IPS DF 4.7 (cell line): ENCODE measurements at regions not wholly inside any gene's neighbourhood (a gene's known extent, or its start where the extent isn't known, plus 50 kb on each side); places are given as distances from the start of the nearest gene placed in this dataset.

ENCODE experiments used
- DNase-seq: peaks from one replicate; pipeline ENCODE4 v3.0.0-alpha.2; 2013; ENCODE audit warnings: low spot score; ENCODE audit errors: extremely low read depth

DNA sequence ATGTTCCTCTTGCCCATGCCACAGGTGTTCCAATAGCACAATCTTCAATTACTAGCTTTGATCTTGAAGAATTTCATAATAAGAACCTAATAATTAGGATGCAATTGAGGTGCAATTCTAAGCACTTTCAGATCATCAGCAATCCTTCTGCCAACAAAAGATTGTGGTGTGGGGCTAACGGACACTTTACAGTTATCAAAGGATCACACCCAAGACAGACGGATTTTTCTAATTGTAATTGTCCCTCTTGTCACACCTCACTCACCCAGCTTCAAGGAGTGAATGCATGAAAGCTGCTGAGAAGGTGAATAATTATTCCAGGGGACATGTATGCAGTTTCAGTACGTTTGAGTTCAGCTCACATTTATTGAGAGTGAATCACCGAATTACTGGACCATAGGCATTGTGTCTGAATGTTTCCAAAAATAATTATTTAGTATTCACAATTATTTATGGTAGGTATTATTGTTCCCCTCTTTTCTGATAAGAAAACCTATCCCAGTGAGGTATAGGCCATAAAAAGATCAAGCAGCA, 438.5 kb upstream of the TRIB2 start:
- no peak for DNase-seq

DNA sequence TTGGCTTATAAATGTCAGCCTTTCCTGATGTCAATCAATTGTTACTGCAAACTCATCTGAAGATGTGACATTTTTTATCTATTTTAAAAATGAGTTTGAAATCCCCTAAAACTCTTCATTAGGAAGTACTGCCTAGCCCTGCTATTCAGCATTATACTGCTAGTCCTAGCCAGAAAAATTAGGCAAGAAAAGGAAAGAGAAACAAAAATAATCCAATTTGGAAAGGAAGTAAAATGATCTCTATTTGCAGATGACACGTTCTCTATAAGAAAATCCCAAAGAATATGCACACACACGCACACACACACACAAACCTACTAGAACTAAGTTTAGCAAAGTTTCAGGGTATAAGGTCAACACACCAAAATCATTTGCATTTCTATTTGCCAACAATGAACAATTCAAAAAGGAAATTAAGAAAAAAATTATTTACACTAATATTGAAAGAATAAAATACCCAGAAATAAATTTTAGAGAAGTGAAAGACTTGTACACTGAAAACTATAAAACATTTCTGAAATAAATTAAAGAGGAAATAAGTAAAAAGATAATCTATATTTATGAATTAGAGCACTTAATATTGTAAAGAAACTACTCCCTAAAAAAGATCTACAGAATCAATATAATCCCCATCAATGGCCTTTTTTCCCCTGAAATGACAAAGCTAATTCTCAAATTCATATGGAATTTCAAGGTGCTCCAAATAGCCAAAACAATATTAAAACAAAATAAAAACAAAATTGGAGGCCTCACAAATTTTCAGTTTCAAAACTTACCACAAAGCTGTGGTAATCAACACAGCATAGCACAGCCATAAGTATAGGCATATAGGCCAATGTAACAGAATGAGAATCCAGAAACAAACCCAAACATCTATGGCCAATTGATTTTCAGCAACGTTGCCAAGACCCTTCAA, 433.7 kb upstream of the TRIB2 start:
- no peak for DNase-seq

DNA sequence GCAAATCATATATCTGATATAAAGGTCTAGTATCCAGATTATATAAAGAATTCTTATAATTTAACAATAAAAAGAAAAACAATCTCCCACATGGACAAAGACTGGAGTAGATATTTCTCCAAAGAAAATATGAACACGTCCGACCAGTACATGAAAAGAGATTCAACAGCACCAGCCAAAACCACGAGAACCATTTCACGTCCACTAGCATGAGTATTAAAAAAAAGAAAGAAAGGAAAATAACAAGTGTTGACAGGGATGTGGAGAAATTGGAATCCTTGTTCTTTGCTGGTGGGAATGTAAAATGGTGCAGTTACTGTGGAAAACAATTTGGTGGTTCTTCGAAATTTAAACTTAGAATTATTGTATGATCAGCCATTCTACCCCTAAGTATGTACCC, 432.7 kb upstream of the TRIB2 start:
- no peak for DNase-seq

DNA sequence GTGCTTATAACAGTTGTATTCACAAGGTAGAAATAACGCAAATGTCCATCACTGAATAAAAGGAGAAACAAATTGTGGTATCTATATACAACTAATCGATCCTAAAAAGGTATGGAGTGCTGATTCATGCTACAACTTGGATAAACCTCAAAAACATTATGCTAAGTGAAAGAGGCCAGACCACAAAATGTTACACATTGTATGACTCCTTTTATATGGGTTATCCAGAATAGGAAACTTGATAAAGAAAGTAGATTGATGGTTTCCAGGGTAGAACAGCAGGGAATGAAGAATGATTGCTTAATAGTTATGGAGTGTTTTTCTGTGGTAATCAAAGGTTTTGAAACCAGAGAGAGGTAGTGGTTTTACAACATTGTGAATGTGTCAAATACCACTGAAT, 432.2 kb upstream of the TRIB2 start:
- no peak for DNase-seq

DNA sequence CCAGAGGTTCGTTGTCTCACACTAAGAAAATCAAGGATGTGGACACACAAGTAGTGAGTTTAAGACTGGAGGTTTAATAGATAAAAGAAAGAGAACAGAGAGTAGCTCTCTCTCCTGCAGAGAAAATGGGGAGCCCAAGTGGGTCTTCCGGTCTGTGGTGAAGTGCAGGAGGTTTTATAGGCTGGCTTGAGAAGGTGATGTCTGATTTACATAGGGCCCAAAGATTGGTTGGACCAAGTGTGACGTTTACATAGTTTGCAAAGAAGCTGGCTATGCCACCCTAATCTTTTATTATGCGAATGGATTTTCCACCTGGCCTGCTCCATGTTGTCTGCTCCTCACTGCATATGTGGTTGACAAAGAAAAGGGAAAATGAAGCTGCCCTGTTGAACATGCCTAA, 430.4 kb upstream of the TRIB2 start:
- DNase-seq: no peak

DNA sequence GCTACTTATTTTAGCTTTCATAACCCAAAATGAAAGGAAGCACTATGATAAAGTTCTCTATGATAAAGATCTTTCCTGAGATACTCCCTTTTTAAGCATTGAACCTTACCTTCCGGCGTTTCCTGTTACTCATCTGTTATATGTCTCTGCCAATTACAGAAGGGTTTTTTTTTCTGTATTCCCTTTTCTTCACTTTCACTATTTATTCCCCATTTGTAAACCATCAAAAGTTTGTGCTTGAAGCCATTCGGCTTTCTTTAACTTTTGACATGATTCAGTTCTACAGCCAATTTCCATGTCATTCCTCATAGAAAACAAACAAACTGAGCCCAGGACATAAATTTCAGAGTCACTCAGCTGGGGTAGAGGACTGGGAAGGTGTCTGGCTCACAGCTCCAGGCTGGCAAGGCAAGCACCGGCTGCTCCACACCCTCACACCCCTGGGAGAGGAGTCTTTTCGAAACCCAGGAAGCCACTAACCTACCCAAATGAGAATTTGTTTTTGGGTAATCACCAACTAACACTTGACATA, 429.4 kb upstream of the TRIB2 start:
- no peak for DNase-seq

DNA sequence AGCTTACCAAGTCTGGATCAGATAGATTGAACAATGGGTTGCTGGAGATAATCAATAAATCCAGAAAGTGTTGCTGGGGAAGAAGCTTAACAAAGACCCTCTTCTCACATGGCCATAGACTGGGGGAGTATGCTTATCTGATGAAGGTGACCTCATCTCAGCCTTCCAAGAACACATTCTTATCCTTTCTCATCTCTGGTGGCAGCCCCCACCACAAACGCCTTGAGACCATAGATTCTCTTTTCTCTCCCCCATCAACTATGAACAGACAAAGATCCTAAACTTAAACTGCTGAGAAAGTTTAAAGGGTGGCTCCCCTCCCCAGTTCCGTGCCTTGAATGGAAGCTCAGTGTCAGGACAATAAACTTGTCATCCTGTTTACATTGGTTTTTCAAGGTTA, 428.7 kb upstream of the TRIB2 start:
- DNase-seq: no peak

DNA sequence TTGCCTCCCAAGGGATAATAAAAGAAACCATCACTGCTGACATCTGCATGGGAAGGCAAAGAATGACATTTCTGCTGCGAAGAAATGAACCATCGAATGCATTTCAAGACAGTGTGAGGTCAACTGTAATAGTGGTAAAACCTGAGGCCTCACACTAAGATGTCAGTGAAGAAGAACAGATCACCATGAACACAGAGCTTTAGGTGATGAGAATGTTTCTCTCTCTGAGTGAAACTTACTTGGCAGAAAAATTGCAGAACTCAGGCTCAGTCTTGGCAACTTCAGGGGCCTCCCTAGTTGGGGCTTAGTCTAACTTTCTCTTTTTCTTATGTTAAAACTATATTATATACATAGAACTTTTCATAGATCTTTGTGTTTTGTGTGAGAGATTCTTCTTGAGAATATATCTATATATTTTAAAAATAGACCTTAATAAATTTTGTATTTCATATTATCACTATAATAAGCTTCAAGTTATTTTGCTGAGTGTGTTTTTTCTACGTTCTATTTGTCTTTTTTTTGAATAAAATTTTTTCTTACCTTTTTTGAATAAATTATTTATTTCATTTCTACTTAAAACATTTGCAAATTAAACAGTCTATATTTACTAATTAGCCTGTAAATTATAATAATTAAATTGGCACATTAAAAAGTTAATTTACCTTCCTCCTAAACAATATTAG, 427.5 kb upstream of the TRIB2 start:
- DNase-seq: no peak

DNA sequence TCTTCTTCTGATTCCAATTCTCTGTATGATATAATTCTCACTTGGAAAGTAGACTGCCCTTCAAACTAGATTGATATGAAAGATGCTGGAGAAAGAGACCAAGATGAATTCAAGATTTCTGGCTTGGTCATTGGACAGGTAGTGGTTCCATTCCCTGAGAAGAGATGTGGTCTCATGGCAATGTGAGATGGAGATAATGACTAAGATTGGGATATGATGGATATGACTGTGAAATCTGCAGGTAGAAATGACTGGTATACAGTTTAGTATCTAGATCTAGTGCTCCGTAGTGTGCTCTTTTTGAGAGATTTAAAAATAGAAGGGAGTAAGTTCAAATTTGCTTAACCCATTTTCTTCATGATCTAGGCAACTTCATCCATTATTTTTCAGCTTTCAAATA, 425.4 kb upstream of the TRIB2 start:
- no peak for DNase-seq

DNA sequence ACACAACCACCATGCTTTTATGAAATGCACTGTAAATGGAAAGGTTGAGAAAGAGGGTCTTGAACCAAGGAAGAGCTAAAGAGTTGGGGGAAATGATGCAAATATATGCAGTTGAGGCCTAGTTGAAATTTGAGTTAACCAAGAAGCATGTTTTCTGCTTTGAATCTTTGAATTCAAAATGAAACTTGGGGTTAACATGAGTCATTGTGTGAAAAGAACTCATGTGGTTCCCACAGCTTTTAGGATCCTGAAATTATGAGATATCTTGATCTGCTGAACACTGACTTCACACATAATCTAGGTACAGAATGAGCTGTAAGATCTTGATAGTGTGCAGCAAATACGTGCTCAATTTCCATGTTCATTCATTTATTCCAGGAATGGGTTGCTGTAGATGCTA, 422.9 kb upstream of the TRIB2 start:
- no peak for DNase-seq

DNA sequence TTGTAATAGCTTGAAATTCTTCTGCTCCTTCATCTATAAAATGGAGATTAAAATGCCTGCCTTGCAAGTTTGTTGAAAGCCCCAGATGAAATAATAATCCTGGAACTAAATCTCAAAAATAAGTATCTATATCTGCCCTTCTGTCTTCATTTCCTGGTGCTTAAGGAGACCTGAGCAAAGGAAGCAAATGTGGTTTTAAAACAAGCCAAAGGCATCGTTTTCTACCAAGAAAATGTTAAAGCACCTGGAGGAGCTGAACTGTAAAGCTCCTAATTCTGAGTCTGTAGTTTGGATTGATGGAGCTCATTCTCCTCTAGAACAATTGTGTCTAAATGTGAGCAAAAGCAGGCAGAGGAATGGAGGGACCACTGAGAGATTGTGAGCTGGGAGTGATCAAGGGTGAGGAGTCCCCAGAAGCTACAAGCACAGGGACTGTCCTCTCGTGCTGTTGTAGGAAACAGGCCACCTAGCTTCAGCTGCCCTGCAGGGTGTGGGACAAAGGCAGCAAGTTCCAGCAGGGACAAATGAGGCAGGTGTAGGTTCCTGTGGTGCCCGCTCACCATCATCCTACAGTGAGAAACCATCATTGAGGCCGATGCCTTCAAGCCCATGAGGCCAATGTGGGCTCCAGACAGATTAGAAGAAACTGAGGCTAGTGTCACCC, 420.7 kb upstream of the TRIB2 start:
- DNase-seq: no peak

DNA sequence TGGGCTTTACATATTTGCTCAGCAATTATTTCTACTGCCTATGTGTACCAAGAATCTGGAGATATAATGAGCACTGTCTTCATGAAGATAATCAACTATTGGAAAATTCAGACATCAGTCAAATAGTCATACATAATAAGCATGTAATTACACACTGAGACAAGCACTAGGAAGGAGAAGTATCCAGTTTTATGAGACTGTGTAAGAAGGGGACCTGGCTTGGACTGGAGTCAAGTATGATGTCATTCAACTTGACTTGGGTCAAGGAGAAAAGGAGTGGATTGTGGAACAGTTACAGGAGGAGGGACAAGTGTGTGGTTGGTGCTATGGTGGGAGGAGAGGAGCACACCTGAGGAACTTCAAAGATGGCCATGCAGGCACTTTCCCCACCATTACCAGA, 419.8 kb upstream of the TRIB2 start:
- no peak for DNase-seq

DNA sequence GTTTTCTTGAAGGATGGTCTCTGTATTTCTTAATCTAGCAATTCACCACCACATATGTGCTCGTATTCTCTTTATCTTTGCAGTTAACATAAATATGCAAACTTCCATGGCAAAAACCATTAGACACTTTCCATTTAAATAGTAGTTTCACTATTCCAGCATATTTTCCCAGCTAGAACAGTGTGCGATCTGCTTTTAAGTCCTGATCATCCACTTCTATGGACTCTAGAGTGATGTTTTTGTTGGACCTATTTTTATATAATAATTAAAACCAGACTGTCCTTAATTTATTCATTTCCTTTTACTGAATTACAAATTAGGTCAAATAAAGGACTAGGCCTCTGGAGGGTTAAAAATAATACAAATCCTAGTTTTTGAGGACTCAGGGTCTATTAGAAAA, 418.4 kb upstream of the TRIB2 start:
- no peak for DNase-seq

DNA sequence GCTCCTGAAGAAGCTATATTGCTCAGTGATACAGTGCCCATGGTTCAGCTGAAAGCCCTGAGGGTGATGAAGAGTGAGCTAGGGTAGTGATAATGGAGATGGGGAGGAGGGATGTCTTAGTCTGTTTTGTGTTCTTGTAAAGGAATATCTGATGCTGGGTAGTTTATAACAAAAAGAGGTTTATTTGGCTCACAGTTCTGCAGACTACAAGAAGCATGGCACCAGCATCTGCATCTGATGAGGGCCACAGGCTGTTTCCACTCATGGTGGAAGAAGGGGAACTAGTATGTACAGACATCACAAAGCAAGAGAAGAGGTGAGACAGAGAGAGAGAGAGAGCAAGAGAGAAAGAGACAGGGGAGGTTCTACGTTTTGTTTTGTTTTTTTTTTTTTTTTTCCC, 417.3 kb upstream of the TRIB2 start:
- no peak for DNase-seq

DNA sequence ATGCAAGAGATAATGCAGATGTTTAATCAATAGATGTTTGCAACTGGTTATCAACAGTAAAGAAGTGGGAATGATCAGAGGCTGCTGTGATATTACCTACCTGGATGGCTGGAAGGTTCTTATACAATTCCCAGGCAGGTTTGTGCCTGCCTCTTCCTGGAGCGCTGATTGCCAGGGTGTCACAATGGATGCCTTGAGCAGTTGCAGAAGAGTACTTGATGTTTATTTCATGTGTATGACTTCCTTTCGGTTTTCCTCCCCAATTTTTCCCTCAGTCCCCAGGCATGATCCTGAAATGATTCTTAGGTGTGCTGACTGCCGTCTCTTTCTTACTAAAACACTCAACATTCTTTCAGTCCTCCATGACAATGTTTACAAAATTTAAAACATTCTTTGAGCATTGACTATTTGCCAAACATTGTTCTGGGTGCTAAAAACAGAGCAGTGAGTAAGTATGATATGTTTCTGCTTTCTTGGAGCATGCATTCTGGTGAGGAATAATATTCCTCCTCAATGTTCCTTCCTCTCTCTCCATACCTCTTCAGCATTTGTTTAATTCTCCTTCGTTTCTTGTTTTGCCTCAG, 416.6 kb upstream of the TRIB2 start:
- DNase-seq: no peak

DNA sequence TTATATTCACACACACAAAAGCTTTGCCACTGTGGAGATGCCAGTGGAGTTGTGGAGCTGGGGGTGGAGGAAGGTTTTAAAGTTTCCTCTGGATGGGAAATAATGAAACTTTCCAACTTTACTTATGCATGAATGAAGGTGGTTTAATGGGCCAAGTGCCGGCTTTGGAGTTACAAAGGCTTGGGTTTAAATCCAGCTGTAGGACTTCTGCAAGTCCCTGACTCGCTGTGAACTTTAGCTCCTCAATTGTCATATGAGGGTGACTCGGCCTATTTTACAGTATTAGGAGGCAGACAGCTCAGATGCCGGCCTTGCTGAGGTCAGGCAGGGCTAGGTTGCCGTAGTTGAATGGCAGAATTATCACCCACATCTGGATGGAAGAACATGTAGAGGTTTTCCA, 415.8 kb upstream of the TRIB2 start:
- no peak for DNase-seq

DNA sequence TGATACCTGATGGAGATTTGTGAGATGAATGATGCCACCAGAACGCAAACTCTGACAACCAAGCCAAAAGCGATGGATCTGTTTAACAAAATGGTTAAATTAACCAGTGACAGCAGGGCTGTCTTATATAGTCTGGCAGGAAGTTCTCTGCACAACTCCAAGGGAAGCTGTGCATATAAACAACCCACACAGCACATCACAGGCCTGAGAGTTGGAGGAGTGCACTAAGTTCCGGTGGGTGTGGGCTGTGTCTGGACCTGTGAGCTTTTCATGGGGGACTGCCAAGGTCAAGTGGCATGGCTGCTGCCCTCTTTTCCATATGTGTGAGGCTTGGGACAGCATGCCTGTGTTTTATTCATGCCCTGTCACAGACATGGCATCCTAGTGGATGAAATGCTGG, 414.6 kb upstream of the TRIB2 start:
- DNase-seq: no peak

DNA sequence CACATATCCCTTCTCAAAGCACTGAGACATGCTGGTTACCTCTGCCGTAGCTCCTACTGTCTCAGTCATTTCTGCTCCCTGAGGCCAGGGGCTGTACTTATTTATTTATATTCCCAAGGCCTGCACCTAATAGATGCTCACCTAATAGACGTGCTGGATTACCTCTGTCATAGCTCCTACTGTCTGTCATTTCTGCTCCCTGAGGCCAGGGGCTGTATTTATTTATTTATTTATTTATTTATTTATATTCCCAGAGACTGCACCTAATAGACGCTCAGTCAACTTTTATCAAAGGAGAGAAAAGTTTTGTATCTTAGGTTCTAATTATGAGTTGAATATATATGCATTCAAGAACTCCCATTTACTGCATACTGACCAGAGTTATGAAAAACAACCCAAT, 414.0 kb upstream of the TRIB2 start:
- no peak for DNase-seq

DNA sequence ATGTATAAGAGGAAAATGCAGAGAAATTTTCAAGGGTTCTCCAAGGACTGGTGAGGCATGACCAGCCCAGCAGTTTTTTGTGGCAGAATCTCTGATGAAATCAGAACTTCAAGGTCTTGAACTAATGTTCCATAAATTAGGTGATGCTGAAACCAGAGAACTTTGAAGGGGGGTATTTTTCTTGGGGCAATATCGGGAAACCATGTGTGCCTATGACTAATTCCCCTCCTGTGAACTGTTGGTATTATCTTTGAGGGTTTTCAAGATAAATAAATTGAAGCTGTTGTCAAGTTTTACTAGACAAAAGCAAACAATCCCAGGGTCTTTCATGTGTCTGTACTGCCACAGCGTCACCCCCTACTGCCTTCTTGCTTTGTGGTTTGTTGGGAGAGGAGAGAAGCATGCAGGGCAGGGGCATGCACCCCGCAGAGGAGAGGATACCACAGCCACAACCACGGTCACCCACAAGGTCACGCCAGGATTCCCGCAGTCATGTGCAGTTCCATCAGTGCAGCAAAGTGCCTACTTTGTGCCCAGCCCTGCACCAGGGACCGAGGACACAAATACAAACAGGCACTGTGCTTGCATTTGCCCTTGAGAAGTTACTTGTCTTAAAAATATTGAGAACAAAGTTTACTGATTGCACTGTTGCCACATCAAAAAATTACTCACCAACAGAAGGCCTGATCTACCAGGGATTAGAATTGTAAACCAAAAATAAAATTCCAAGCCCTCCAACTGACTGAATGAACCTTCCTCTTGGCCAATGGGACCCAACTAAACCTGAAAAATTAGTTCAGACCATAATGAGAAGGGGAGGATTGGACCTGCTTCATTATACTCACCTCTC, 413.3 kb upstream of the TRIB2 start:
- no peak for DNase-seq

DNA sequence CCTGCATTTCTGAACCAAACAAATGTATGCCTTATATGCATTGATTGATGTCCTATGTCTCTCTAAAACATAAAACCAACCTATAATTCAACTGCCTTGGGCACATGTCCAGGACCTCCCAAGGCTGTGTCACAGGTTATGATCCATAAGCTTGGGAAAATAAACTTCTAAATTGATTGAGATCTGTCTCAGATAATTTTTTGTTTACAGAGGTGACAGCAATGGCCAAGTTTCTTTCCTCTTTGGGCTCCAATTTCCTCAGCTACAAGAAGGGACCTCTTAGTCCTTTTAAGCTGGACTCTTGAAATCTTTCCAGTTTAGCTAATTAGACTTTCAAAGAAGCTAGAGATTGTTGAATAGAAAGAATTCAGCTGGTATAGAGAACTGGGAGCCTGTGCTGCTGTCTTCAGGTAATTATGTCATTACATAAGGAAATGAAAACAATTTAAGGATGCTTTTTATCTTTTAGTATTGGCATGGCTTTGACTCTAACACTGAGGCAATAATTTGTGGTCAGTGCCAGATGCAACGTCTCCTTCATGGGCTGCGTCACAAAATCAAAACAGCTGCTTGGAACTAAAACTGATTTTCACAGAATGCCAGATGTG, 412.1 kb upstream of the TRIB2 start:
- no peak for DNase-seq
